Fibroblast of skin of right quadriceps (primary cell): ENCODE measurements at regions not wholly inside any gene's neighbourhood (a gene's known extent, or its start where the extent isn't known, plus 50 kb on each side); places are given as distances from the start of the nearest gene placed in this dataset.

ENCODE experiments used
- DNase-seq: peaks from one replicate; pipeline ENCODE4 v3.0.0-alpha.2; 2013

GRCh38 chr14:98700748-98701147 lies 571.2 kb downstream of the BCL11B start:
- no peak for DNase-seq

GRCh38 chr14:98701377-98701776 lies 570.6 kb downstream of the BCL11B start:
- no peak for DNase-seq

DNA sequence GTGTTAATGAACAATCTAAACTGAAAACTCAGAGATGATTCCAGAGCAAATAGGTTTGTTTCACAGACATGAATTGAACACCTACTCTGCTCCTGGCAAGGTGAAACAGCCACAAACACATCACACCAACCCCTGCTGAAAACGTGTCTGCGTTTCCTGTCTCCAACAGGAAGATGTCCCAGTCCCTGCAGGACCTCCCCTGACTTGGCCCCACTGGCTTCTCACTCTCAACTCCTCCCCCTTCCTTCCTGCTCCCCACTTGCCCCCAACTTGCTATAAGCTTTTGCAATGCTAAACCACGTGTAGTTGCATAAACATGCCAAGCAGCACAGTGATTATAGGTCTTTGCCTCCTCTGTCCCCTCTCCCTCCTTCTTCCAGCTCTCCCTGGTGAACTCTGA lies 567.6 kb downstream of the BCL11B start:
- DNase-seq, result peak; percentile 31

GRCh38 chr14:98705871-98706300 lies 566.1 kb downstream of the BCL11B start:
- DNase-seq, result peak; percentile 83

DNA sequence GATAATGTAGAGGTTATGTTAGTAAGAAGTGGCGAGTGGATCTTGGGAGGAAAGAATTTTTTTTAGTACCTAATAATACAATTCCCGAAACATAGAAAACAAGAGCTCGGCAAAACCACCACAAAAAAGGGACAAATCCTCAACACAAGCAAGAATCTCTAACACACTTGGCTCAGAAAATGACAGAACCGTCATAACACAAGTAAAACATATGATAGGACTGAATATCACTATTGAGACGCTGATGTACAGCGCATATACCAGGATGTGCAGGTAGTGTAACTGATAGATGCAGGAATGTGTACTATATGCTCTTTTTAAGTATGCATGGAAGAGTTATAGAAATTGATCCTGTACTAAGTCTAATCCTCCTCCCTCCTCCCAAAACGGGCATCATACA lies 564.5 kb downstream of the BCL11B start:
- DNase-seq, result no peak

DNA sequence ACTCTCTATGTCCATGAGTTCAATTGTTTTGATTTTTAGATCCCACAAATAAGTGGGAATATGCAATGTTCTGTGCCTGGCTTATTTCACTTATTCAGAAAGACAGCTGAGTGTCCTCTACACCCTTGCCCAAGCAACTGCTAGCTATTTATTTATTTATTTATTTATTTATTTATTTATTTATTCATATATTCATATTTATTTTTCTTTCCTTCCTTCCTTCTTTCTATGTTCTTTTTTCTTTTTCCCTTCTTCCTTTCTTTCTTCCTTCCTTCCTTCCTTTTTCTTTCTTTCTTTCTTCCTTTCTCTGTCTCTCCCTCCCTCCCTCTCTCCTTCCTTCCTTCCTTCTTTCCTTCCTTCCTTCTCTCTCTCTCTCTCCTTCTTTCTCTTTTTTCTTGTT lies 563.4 kb downstream of the BCL11B start:
- no peak for DNase-seq

DNA sequence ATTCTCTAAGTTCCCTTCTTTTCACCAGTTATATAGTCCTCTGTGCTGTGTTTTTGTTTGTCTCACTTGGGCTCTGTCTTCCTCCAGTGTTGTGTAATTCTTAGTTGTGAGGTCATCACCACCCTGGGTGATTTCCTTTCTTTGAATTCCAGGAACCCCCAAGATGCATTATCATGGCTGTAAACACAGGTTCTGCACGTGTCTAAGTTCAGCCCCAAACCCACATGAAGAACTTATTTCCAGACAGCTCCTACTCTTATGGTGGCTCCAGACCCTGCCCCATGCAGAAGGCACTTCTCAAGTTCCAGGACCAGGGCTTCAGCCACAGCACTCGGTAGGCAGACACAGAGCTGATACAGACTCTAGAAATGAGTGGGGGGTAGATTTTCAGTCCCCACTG lies 560.5 kb downstream of the BCL11B start:
- peak; percentile 53 for DNase-seq

DNA sequence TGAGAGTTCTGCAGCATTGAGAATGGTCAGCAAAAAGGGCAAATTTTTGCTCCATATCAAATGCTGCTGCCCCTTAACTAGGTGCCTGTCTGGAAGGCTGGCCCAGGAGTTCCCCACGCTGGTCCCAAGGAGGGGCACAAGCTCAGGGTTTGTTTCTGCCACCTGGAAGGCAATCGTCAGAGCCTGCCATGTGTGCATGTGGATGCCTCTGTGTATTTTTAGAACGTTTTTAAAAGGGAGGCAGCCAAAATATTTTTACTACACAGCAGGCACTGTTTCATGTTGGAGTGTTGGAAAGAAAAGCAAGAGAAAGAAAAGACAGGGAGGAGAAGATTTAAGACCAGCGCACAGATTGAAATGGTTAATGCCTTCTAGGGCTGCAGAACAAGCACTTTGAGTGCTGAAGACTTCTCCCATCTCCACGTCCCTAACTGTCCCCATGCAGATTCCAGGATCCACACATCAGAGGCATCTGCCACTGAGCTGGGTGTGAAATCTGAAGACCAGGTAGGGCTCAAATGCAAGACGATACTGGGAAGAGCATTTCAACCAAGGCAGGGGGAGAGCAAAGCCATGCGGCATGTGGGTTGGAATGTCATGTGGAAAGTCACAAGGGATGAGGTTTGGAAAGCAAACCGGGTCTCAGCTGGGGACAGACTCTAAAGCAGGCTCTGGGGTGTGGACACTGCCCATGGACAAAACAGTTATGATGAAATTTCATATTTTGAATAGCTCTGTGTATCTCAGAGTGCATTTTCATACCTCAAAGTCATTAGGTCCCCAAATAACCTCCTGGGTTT lies 557.2 kb downstream of the BCL11B start:
- DNase-seq, result no peak

- DNase-seq, result no peak
Observed at GRCh38 chr14:98716133-98716532, 555.9 kb downstream of the BCL11B start.

DNA sequence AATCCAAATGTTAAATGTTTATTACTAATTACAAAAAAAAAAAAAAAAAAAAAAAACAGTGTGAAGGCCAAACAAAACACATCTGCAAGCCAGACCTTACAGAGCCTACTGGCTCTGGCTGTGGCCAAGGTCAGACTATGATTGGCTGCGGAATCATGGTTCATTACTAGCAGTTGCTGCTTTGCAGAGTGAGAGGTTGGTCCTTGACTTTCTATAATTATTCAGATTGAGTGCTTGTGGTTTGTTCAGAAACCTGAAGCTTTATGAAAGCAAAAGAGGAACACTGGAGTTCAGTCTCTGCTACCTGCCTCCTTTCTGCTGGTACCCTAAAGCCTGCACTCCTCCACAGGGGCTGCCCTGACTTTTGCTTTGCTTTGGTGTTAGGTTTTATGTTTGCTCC lies 550.9 kb downstream of the BCL11B start:
- DNase-seq, result no peak

DNA sequence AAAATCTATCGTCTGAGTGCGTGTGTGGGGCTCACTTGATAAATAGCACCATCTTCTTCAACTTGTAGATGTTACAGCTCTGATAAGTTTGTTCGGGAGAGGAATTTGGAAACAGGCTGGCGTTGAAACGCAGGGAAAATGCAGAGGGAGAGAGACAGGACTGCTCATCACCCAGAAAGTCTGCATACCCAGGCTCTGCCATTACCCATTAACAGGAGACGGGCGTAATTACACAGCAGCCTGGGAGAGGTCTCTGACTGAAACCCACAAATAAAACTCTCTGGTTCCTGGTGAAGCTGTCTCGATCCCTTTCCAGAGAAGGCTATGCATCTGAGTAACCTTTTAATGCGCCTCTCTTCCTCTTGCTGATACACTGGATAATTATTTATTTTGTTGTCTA lies 547.3 kb downstream of the BCL11B start:
- no peak for DNase-seq

- DNase-seq, result no peak
Observed at GRCh38 chr14:98725191-98725590, 546.8 kb downstream of the BCL11B start.

GRCh38 chr14:98725676-98726075 lies 546.3 kb downstream of the BCL11B start:
- no peak for DNase-seq

DNA sequence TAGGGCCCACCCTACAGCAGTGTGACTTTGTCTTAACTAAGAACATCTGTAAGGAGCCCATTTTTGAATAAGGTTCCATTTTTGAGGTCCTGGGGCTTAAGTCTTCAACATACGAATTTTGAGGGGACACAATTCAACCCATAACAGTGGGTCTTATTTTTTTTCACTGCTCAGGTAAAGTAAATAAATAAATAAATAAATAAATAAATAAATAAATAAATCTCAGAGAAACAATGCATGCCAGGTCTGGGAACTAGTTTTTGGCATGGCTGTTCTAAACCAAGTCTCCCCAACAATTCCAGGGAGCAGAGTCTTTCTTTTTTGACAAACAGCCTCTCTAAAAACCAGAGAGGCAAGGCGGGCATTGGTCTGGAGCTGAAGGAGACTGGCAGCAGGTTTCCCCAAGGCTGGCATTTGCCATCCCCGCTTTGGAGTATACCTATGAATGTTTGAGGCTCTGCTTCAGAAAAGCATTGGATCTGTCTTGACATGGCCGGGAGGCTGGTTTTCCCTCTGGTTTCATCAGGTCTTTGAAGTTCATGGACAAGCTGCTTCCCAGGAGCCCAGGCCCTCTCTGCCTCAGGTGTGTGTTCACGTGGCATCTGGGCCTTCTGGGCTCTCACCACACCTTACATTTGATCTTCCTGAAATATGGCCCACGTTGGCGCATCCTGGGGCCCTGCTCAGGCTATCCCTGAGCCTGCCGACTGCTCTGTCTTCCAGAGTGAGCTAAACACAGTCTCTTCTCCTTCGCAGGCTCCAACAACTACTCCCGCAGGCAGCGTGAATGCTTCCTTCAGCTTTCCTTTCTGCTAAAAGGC lies 545.2 kb downstream of the BCL11B start:
- no peak for DNase-seq

GRCh38 chr14:98728024-98728423 lies 544.0 kb downstream of the BCL11B start:
- DNase-seq, result no peak

DNA sequence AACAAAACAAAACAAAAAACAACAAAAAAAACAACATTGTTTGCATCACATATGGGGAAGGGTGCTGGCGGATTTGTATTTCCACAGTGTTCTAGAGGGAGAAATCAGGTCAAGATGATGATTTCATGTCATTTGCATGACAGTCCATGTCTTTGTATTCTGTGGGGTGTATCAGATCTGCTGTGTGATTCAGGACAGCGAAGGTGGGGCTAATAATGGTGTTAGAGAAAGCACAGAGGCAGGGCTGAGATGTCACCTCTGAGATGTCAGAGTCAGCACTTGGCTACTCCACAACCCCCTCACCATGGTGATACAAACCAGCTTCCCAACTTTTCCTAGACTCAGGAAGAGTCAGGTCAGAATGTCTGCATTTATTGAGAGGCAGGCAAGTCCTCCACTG lies 543.2 kb downstream of the BCL11B start:
- no peak for DNase-seq

DNA sequence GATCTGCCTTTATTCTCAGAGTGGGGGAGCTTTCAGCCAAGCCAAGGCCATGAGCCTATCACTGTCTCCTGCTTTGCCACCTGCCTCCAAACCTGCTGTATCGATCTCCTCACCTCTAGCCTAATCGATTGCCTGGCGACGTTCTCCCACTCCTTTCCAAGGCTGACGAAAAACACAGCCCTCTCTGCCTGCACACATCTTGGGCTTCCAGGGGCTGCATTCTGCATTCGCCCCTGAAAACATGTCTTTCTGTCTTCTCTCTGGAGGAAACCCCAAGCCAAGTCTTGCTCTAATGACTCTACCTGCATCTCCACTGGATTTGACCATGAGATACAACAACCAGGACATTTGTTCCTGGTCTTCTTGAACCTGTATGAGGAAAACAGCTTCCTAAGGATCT lies 540.7 kb downstream of the BCL11B start:
- no peak for DNase-seq

DNA sequence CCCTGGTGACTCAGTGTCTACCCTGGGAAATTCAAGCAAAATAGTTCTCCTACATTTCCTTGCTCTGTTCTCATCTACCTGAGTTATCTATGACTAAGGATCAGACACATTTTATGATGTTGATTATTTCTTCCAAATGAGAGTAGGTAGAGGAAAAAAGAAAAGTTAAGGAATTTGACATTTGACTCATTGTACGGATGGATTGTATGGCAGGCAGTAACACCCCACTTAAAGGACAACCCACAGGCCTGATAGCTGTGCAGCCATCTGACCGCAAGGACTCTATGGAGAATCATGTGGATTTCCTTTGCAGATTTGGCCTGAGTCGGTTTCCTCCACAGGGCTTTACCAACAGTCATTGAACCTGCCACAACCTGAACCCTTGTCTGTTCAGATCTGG lies 540.3 kb downstream of the BCL11B start:
- no peak for DNase-seq

- no peak for DNase-seq
Observed at GRCh38 chr14:98733536-98733935, 538.5 kb downstream of the BCL11B start.

GRCh38 chr14:98736701-98737338 lies 535.2 kb downstream of the BCL11B start:
- DNase-seq, result no peak

GRCh38 chr14:98741523-98741922 lies 530.5 kb downstream of the BCL11B start:
- no peak for DNase-seq

DNA sequence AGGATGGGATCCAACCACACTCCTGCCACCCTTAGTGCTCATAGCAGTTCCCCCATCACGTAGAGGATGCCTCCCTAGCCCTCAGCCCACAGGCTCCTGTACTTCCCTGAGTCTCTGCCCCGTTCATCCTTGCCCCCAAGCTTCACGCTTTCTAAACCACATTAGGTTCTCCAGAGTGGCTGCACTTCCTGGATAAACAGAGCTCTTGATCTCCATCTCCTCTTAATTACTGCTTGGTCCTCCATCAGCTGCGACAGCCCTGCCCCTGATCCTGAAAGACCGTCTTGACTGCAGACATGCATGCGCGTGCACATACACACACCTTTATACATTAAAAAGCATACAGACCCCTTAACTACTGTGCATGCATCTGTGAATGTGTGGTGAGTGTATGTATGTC lies 530.0 kb downstream of the BCL11B start:
- DNase-seq, result no peak

GRCh38 chr14:98743536-98743935 lies 528.5 kb downstream of the BCL11B start:
- no peak for DNase-seq

- no peak for DNase-seq
Observed at GRCh38 chr14:98748966-98749365, 523.0 kb downstream of the BCL11B start.
